ENCODE measurements at regions not wholly inside any gene's neighbourhood (a gene's known extent, or its start where the extent isn't known, plus 50 kb on each side); places are given as distances from the start of the nearest gene placed in this dataset.

DNA sequence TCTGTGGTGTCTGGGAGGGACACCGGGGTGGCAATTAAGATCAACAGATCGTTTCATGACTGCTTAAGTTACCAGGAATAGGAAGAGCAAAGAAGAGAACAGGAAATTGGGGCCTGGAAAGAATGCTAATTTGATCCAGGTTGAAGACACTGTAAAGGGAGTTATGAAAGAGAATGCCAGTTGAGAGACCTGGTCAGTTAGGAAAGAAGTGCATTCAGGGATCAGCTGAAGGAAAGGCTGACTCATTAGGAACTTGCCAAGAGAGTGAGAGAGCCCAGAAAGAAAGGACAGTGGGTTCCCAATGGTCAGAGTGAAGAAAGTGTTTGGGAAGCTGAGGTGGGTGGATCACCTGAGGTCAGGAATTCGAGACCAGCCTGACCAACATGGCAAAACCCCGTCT, 119.6 kb downstream of the UBE2U start:
- TF ChIP-seq, protein P1, sequence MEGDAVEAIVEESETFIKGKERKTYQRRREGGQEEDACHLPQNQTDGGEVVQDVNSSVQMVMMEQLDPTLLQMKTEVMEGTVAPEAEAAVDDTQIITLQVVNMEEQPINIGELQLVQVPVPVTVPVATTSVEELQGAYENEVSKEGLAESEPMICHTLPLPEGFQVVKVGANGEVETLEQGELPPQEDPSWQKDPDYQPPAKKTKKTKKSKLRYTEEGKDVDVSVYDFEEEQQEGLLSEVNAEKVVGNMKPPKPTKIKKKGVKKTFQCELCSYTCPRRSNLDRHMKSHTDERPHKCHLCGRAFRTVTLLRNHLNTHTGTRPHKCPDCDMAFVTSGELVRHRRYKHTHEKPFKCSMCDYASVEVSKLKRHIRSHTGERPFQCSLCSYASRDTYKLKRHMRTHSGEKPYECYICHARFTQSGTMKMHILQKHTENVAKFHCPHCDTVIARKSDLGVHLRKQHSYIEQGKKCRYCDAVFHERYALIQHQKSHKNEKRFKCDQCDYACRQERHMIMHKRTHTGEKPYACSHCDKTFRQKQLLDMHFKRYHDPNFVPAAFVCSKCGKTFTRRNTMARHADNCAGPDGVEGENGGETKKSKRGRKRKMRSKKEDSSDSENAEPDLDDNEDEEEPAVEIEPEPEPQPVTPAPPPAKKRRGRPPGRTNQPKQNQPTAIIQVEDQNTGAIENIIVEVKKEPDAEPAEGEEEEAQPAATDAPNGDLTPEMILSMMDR (IDR thresholded peaks at IDR 0.05; ENCODE audit: low read depth, low read length), result no peak
- TF ChIP-seq EZH2phosphoT487 (IDR thresholded peaks at IDR 0.05; ENCODE audit: low read depth), result no peak

Data from OCI-LY3 (cell line).